ENCODE measurements at regions not wholly inside any gene's neighbourhood (a gene's known extent, or its start where the extent isn't known, plus 50 kb on each side); places are given as distances from the start of the nearest gene placed in this dataset.
"Not testable (repeated sequence)": the region's sequence is repeated elsewhere in the genome, so short reads cannot be mapped to it uniquely, and the experiment has no call there.

DNA sequence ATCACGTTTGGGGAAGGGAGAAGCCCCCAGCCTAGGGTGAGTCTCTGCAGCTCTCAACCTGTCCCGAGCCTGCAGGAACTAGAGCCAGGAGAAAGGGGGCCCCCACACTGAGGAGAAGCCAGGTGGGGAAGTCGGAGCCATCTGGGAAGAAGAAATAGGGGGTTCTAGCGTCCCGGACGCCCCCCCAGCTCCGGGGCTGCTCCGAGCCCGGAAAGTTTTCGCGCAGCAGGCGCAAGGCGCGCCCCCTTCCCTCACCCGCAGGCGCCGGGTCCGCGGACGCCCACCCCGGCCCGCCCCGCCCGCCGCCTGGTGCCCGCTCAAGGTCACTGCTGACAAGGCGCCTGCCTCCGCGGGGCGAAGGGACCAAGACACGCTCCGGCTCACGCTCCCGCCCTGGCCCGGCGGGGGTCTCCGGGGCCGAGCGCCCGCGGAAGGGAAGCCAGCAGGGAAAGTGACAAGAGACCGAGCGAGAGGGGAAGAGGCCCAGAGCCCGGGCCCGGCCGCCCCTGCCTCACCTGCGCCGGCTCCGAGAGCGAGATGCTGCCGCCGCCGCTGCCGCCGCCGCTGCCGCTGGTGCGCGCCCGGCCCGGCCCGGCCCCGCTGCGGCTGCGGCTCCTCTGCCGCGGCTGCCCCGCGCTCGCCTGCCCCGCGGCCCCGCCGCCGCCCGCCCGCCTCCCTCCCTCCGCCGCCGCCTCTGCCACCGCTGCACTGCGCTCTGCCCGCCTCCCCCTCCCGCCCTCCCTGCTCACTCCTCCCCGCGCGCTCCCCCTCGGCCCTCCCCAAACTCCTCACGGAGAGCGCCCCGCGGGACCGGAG, 108.4 kb upstream of the SLC6A11 start:
- DNase-seq = no peak

DNA sequence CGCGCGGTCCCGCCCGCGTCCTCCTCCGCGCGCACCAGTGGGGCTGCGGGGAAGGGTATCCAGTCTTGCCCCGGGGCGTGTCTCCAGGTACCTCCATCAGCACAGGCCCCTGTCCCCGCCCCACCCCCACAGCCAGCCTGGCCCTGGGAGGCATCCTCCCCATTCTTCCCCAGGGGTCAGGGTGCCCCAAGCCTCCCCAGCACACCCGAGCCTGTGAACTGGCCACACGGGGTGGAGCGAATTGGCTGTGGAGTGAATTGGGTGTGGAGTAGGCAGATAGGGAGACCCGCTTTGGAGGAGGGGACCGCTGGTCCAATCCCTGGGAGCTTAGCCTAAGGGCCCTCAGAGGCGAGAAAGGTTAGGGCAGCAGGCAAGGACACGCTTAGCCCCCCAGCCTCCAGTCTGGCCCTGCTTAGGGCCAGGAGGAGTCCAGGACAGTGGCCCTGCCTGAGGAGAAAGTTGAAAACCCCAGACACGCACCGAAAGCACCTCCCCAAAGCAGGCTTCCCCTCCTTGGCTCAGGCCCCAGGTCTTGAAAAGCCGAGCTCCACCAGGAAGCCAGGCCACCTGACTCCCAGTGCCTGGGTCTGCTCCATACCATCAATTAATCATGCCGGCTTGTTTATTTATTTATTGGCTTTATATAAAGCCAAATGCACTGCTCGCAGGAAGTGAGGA, 107.7 kb upstream of the SLC6A11 start:
- no peak for DNase-seq

DNA sequence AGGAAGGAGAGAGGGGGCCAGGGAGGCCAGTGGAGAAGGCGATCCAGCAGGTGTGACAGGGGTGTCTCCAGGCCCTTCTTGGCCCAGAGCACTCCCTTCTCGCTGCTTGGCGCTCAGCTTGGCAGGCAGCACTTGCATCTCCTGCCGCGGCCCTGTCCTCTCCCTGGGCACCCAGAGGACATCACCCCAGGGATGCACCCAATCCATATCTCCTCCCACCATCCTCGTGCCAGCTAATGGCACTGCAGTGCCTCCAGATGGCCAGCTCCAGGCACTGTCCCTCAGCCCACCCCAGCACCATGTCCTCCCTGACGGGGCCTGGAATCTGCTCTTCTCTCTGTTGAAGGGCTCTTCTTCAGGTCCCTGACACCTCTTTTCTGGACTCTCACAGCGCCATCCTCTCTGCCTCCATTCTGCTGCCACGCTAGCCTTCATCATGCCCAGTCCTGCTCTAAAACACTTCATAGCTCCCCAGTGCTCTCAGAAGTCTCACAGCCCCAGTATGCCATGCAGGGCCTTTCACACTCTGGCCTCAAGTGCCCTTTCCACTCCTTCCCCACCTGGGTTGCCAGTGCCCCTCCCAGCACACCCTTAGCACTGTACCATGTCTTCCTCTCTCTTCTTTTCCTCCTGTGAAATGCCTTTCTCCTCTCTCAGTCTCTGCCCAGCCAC, 106.8 kb upstream of the SLC6A11 start:
- DNase-seq = no peak

DNA sequence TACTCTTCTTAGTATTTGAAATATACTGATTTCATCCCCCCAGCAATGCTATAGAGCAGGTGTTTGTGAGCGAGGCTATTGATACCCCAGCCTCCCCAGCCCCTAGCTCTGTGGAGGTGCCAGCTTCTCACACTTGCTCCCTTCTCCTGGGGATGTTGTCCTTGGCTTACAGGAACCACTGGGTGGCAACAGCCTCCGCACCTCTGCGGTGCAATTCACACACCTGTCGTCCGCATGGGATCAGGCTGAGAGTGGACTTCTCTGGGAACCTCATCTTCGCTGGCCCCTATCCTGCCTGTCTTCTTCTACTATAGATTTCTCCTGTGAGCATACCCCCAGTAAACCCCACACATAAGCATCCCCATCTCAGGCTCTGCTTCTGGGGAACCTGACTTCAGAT, 103.9 kb upstream of the SLC6A11 start:
- no peak for DNase-seq

DNA sequence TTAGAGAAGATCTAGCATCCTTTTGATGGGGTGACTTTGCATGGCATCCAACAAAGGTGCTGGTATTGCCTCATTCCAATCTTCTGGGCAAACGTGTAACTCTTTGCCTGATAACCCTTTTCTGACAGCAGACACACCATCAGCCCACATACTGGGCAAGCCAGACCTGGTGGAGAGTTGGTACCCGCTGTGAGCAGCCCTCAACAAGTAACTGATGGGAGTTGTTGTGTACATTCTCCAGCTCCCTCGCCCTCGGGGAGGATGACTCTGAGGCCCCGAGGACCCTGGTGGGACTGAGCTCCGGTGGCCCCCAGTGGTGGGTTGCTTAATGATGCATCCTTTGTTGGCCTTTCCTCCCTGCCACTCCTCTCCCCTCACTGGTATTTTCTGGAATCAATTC, 102.4 kb upstream of the SLC6A11 start:
- no peak for DNase-seq

DNA sequence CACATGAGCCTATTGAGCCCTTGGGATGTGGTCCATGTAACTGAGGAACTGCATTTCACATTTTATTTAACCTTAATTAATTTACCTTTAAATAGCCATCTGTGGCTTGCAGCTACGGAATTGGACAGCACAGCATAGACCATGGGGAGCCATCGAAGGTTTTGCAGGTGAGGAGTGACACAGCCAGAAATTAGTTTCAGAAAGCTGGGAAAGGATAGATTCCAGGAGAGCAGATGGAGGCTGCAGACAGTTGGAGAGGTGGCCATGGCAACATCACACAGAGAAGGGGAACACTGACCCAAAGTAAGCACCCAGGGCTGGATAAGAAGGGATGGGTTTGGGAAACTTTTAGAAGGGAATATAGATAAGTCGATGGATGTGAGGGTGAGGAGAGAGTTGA, 100.1 kb upstream of the SLC6A11 start:
- no peak for DNase-seq

DNA sequence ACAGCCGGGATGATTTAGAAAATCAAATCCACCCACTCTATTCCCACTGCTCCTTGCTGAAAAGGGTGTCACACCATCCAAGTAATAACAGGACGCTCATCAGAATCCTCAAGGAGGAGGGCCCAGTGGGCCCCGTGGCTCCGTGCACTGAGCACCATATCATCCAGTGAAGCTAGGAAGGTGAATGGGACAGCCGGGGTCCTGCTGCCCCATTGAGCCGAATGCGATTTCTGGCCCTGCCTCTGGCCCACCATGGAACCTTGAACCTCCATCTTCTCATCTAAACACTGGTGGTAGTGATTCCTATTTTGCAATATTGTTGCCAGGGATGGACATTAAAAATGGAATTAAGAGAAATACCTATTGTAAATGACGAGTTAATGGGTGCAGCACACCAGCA, 99.1 kb upstream of the SLC6A11 start:
- no peak for DNase-seq

DNA sequence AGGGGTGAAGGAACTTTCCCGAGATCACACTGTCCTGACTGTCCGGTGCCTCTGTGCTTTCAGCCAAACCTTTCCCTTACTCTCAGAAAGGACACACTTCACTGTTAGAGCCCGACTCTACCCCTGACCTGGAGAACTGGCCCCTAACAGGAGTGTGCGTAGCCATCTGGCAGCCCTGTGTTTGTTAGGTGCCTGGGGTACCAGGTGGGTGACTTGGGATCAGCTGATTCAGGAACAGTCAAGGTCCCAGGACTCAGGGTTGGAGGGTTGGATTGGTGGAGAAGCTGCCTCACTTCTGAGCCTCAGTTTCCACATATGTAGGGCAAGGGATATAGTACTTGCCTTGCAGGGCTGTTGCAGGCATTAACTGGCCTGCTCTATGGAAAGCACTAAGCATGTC, 98.3 kb upstream of the SLC6A11 start:
- DNase-seq = no peak

DNA sequence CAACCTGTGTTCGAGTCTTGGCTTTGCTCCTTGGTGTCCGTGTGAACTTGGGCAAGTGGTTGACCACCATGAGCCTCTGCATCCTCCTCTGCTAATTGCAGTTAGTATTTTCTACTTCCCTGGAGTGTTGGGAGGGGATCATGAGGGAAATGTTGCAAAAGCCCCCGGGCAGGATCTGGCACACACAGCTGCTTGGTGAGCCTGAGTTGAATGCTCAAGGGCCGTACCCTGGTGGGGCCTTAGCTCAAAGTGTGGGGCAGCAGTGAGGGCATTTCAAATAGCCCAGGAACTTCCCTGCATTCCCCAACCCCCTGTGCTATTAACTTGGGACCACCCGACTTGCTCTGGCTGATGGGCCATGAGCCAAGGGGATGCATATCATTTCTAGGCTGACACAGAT, 94.9 kb upstream of the SLC6A11 start:
- no peak for DNase-seq

DNA sequence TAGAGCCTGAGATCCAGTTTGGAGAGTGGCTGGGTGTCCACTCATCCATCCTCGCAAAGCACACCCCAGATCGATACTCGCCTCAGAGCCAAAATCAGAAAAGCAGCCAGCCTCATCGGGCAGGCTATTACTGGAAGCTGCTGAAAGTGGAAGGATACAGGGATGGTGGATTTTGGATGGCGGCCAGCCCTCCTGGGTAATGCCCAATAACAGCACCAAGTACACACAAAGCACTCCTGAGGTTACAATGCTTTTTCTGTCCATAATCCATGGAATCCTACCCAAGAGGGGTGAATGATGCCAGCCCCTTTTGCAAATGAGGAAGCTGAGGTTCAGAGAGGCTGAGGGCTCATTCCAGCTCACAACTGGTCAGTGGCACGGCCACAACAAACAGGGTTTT, 93.1 kb upstream of the SLC6A11 start:
- DNase-seq = no peak

DNA sequence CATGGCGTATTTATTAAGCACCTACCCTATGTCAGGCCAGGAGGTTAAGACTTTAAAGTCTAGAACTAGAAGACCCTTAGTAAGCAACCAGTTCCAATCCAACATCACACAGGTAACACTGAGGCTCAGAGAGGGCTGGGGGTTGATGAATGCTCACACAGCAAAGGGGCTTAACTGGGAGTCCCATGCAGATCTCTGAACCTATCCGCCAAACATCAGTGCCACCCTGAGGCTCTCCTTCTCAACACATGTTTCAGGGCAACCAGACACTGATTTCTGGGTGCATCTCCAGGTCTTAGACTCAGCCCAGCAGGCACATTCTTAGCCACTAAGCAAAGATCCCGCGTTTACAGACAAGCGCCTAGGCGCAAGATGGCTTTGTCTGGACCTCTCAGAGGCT, 92.0 kb upstream of the SLC6A11 start:
- no peak for DNase-seq

DNA sequence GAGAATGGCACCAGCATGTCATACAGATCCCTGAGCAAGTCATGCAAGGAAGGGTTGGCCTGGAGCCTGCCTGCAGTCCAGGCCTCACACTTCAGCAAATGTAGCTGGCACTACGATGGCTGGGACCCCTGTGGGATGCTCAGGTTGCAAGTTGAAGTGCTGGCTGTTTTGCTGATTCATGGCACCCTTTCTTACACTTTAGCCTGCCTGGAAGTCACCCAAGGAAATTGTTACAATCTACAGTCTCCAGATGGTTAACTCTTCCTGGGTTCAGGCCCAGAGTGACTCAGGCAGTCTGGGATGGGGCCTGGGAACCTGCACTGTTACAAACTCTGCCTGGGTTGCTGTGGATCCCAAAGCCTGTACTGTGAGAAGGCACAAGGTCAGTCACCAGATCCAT, 91.0 kb upstream of the SLC6A11 start:
- DNase-seq = no peak

DNA sequence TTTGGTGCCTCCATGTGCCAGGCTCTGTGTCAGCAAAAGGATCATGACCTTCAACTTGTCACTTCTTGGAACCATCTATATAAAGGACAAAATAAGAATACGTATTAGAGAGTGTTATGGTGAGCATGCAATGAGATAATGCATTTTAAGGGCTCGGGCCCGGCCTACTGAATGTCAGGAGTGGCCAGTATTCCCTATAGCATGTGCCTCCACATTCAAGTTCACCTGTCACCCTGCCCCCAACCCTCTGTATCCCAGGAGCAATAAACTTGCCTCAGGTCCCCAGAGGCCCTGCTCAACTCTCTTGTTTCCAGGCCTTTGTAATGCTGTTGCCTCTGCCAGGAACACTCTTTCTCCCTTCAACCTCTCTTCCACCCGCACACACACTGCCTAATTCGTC, 90.2 kb upstream of the SLC6A11 start:
- no peak for DNase-seq

DNA sequence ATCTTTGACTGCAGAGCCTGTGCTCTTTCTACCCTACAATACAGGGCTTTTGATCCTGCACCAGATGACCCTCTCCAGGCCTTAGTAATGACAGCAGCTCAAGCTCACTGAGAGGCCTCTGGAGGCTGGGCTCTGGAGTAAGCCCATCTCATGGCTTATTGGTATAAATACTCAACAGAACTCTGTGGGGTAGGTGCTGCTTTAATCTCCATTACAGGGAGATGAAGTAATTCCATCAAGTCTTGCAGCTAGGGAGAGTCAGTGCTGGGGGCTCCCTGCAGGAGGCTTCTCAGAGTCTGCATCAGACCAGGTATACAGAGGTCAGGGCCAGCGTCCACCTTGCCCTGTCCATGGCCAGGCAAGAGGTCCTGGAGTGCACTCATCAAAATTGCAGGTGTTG, 89.2 kb upstream of the SLC6A11 start:
- no peak for DNase-seq

DNA sequence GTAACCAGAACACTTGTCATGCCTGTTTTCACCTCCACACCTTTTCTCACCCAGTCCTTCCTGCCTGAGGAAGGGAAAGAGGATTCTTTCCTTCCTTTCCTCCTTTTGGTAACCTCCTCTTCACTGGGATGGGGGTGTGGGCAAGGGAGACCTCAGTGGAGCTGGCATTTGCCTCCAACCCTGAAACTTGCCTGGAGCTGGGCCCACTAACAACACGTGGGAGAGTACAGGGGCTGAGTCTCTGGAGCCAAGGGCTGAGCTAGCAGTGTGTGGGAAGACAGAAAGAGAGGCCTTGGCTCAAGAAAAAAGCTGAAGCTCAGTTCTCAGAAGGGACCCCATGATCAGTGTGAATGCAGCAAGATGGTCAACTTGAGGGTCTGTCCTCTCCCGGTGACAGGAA, 86.6 kb upstream of the SLC6A11 start:
- no peak for DNase-seq

DNA sequence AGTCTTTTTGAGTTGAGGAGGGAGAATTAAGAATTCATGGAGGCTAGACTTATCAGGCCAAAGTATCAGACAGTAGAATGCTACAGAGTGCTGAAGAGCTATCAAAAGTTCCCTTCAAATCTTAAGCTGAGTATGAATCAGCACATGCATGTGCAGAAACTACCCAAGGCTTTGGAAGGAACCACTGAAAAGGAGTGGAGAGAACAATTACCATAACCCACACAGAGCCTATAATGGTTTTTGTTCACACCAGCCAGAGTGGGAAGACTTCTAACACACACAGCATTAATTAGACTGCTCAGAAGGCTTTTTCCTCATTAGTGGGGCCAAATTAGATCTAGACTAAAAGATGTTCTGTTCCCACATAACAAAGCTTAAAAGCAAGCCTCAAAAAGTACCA, 83.7 kb upstream of the SLC6A11 start:
- DNase-seq = no peak

DNA sequence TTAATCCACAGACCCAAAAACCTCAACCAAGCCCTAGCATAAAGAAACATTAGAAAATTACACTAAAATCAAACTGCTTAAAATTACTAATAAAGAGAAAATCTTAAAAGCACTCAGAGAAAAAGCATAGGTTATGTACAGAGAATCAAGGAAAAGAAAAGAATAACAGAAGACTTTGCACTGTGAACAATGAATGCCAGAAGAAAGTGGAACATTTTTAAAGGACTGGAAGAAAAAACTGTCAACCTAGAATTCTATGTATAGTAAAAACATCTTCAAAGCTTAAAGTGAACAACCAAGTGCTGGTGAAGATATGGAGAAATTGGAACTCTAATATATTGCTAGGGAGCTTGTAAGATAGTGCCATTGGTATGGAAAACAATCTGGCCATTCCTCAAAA, 82.7 kb upstream of the SLC6A11 start:
- no peak for DNase-seq

DNA sequence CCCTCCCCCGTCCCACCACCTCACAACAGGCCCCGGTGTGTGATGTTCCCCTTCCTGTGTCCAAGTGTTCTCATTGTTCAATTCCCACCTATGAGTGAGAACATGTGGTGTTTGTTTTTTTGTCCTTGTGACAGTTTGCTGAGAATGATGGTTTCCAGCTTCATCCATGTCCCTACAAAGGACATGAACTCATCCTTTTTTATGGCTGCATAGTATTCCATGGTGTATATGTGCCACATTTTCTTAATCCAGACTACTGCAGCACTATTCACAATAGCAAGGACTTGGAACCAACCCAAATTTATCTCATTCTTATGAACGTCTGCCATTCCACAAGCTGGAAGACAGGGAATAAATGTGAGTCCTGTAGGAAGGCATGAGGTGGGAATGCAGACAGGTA, 79.6 kb upstream of the SLC6A11 start:
- DNase-seq = not testable (repeated sequence)

DNA sequence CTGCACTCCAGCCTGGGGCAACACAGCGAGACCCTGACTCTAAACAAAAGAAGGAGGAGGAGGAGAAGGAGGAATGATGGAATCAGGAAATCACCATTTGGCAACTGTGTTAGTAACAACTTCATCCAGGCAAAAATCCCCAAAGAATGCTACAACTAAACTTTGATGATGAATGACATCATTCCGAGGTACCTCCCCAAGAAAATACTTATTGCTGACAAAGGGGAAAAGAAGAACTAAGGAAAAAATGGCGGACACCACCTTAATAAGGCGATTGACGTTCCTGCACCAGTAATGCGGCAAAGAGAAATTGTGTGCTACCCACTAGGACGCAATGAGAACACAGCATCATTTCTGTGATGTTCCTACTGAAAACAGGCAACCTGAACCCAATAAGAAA, 78.2 kb upstream of the SLC6A11 start:
- DNase-seq = no peak

DNA sequence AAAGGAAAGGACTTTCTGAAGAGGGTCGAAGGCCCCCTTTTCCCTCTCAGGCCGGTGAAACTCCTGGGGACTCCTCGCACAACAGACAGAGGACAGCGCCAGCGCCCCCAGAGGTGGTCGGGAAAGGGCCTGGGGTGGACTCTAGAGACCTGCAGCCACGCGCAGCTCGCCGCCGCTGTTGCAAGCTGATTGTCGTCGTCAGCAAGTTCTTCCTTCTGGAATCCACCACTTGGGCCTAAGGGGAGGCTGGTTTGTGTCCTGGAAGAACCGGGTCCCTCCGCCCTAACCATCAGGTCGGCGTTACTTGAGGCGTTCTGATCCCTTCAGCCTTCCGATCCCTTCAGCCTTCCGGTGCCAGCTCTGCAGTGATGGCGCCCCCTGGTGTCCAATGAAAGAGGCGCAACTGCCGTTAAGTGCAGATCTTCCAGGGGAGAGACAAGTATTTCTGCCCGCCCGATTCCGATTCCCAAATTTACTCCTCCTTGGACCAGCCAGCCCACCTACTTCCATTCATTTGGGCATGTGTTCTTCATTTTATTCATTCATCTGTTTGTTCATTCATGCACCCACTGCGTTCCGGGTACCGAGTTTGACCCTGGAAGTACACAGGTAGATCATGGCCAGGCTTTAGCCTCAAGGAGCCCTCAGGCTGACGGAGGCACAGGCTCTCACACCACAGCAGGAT, 77.2 kb upstream of the SLC6A11 start:
- DNase-seq = peak; percentile 59

DNA sequence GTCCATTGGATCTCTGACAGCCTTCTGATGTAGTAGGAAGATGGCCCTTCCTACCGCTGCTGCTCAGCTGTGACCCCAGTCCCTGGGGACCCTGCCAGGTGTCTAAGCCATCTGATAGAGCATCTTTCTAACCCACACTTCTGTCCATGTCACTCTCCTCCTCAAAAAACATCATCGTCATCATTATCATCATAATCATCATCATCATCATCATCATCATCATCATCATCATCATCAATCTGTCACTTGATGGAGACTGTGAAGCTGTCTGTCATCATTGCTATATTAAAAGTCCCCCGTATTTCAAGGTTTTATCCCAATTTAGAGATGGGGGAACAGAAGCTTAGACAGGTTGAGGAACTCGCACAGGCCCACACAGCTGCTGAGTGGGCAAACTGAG, 75.1 kb upstream of the SLC6A11 start:
- no peak for DNase-seq

DNA sequence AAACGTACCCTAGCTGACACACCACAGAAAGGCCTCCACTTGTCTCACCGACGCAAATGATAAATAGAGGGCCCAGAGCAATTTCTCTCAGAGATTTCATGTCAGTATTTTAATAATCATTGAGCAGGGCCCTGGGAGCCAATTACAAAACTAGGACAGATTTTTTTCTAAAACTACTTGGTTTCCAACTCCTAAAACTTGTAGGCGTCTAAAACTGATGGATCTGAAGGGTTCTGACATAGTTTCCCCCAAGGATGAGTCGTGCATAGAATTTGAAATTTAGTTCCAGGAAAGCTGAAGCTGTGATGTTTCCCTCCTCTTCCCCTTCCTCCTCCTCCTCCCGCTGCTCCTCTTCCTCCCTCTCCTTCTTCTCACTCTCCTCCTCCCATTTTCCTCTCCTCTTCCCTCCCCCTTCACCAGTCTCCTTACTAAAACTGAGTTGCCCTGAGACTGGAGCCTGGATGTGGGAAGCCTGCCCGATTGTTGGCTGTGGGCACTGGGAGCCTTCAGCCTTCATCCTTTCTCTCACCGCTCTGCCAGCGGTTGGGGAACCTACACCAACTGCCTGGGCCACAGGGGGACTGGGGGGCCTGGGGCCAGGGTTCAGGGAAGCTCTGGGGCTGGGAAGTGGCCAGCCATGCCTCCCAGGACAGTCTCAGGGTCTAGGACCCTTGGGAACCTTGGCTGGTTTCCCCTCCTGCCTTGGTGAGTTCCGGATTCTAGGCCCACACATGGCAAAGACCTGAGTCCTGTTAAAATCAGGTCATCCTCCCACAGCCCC, 73.9 kb upstream of the SLC6A11 start:
- no peak for DNase-seq
